ENCODE measurements at regions not wholly inside any gene's neighbourhood (a gene's known extent, or its start where the extent isn't known, plus 50 kb on each side); places are given as distances from the start of the nearest gene placed in this dataset.
"Not testable (repeated sequence)": the region's sequence is repeated elsewhere in the genome, so short reads cannot be mapped to it uniquely, and the experiment has no call there.

DNA sequence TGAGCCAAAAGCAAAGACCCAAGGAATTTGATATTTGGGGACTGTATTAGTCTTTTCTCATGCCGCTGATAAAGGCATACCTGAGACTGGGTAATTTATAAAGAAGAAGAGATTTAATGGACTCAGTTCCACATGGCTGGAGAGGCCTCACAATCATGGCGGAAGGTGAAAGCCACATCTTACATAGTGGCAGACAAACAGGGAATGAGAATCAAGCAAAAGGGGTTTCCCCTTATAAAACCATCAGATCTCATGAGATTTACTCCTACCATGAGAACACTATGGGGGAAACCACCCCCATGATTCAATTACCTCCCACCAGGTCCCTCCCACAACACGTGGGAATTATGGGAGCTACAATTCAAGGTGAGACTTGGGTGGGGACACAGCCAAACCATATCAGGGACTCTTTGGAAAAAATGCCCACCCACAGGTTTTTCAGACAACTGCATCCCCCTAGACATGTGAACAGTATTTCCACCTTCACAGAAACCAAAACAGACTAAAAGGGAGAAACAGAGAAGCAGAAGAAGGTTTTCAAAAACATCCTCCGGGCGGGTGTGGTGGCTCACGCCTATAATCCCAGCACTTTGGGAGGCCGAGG lies 482.1 kb upstream of the PROK2 start:
- TF ChIP-seq CTCF, POLR2A (IDR thresholded peaks at IDR 0.05): not testable (repeated sequence)

Data from gastroesophageal sphincter (tissue), 3 donors.